ENCODE measurements at regions not wholly inside any gene's neighbourhood (a gene's known extent, or its start where the extent isn't known, plus 50 kb on each side); places are given as distances from the start of the nearest gene placed in this dataset.

DNA sequence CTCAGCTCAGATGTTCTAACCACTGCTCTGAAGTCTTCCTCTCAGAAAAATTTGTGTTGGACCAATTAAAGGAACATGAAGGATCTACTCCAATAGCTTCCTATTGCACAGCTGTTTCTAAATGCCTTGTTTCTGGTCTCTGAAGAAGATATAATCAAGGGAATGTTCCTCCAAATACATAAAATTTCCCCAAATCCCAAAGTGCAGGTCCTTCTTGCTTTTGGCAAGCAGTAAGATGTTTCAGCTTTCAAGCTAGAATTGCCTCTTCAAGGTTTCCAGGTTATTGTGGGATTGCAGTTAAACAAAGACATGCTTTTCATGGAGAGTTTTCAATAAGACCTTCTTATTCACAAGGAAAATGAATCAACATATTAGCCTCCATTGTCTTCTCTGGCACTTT, 574.5 kb upstream of the SLIT2 start:
- TF ChIP-seq, protein P1, sequence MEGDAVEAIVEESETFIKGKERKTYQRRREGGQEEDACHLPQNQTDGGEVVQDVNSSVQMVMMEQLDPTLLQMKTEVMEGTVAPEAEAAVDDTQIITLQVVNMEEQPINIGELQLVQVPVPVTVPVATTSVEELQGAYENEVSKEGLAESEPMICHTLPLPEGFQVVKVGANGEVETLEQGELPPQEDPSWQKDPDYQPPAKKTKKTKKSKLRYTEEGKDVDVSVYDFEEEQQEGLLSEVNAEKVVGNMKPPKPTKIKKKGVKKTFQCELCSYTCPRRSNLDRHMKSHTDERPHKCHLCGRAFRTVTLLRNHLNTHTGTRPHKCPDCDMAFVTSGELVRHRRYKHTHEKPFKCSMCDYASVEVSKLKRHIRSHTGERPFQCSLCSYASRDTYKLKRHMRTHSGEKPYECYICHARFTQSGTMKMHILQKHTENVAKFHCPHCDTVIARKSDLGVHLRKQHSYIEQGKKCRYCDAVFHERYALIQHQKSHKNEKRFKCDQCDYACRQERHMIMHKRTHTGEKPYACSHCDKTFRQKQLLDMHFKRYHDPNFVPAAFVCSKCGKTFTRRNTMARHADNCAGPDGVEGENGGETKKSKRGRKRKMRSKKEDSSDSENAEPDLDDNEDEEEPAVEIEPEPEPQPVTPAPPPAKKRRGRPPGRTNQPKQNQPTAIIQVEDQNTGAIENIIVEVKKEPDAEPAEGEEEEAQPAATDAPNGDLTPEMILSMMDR (IDR thresholded peaks at IDR 0.05; ENCODE audit: low read depth, low read length, poor library complexity, severe bottlenecking) = no peak
- no peak for TF ChIP-seq EZH2phosphoT487 (IDR thresholded peaks at IDR 0.05; ENCODE audit: borderline replicate concordance, low read length)

Data from DOHH2 (cell line).